Natural killer cell (primary cell): ENCODE measurements at regions not wholly inside any gene's neighbourhood (a gene's known extent, or its start where the extent isn't known, plus 50 kb on each side); places are given as distances from the start of the nearest gene placed in this dataset.

Experiments
- ATAC-seq, 3 donors: fragments of 150-1000 bp in 2 of 3; fragments of 200-7000 bp in 1 of 3; cut with Tn5 transposase; 1 replicate in 1 of 3; 2 replicates in 2 of 3; pipeline ENCODE4 v1.10.0; 2021; ENCODE audit warnings: mild to moderate bottlenecking in 2 of 3, moderate library complexity in 2 of 3
- DNase-seq, 2 donors: peaks; one replicate each; pipeline versions ENCODE4 v3.0.0 to v3.0.0-alpha.2; 2013 to 2021; ENCODE audit warnings: mixed read lengths in 1 of 2
- H3K27ac ChIP-seq: one replicate; pipeline ENCODE4 v1.5.1; 2013; ENCODE audit warnings: mild to moderate bottlenecking, low read length
- H3K27me3 ChIP-seq: one replicate; pipeline ENCODE4 v1.6.1; 2013; ENCODE audit warnings: low read length; ENCODE audit not compliant: control insufficient read depth, insufficient read depth
- H3K36me3 ChIP-seq: one replicate; pipeline ENCODE4 v1.6.1; 2013; ENCODE audit warnings: low read length; ENCODE audit not compliant: control insufficient read depth, insufficient read depth
- H3K4me1 ChIP-seq: one replicate; pipeline ENCODE4 v1.6.1; 2013; ENCODE audit warnings: low read length; ENCODE audit not compliant: control insufficient read depth, insufficient read depth
- H3K4me3 ChIP-seq: one replicate; pipeline ENCODE4 v1.5.1; 2013; ENCODE audit warnings: low read length
- H3K9me3 ChIP-seq: one replicate; pipeline ENCODE4 v1.6.1; 2013; ENCODE audit warnings: low read length; ENCODE audit not compliant: control insufficient read depth, insufficient read depth
- H3K27ac Mint-ChIP-seq, 2 donors: one replicate each; pipeline ENCODE4 v1.8.0; 2022; ENCODE audit warnings: mild to moderate bottlenecking in 2 of 2, mixed read lengths in 2 of 2, moderate library complexity in 1 of 2
- H3K27me3 Mint-ChIP-seq, 2 donors: one replicate each; pipeline ENCODE4 v1.8.0; 2022; ENCODE audit warnings: low read depth in 2 of 2, mixed read lengths in 2 of 2
- H3K36me3 Mint-ChIP-seq: one replicate; pipeline ENCODE4 v1.8.0; 2022; ENCODE audit warnings: mixed read lengths
- H3K4me1 Mint-ChIP-seq, 2 donors: one replicate each; pipeline ENCODE4 v1.8.0; 2022; ENCODE audit warnings: mixed read lengths in 2 of 2
- H3K4me3 Mint-ChIP-seq: one replicate; pipeline ENCODE4 v1.8.0; 2022; ENCODE audit warnings: mild to moderate bottlenecking, moderate library complexity, mixed read lengths
- H3K9me3 Mint-ChIP-seq, 2 donors: one replicate each; pipeline ENCODE4 v1.8.0; 2022; ENCODE audit warnings: mixed read lengths in 2 of 2
- WGBS: methylation state at CpG from one replicate; pipeline ENCODE4 v1.1.7; 2013; ENCODE audit warnings: missing lambda C conversion rate; ENCODE audit not compliant: insufficient coverage; 5-methylcytosine and 5-hydroxymethylcytosine counted together
- intact Hi-C: fragments of 100-400 bp; cut with micrococcal nuclease; formaldehyde crosslinking; loops from one replicate; pipeline ENCODE4 v1.14.2; 2022
- TF ChIP-seq, protein P1 (sequence below): fragments of 200-600 bp; IDR thresholded peaks from one replicate; pipeline ENCODE4 v1.8.0; 2022; ENCODE audit warnings: antibody characterized with exemption

DNA sequence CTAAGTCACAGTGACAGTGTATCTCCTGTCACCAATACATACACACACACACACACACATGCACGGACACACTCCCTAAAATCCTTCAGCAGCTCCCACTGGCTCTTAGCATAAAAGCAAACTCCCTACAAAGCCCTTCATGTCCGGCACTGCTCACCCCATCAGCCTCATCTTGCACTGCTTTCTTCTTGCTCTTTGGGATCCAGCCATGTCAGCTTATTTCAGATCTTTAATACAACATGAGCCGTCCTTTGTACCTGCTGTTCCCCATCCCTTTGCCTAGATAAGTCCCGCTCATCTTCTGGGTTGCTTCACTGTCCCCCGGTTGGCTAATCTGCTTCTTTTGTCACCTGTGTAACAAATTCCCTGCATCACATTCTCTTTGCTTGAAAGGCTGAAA, 82.1 kb upstream of the VAV3 start:
- H3K27me3 ChIP-seq, result no peaks in the 10 kb centered on the region
- H3K4me1 Mint-ChIP-seq, result peaks cover 30 to 34% of the 10 kb centered on the region in 2 donors
- TF ChIP-seq, protein P1, sequence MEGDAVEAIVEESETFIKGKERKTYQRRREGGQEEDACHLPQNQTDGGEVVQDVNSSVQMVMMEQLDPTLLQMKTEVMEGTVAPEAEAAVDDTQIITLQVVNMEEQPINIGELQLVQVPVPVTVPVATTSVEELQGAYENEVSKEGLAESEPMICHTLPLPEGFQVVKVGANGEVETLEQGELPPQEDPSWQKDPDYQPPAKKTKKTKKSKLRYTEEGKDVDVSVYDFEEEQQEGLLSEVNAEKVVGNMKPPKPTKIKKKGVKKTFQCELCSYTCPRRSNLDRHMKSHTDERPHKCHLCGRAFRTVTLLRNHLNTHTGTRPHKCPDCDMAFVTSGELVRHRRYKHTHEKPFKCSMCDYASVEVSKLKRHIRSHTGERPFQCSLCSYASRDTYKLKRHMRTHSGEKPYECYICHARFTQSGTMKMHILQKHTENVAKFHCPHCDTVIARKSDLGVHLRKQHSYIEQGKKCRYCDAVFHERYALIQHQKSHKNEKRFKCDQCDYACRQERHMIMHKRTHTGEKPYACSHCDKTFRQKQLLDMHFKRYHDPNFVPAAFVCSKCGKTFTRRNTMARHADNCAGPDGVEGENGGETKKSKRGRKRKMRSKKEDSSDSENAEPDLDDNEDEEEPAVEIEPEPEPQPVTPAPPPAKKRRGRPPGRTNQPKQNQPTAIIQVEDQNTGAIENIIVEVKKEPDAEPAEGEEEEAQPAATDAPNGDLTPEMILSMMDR, result no peak
- peaks cover 40% of the 10 kb centered on the region for H3K4me1 ChIP-seq
- no peaks in the 10 kb centered on the region for H3K36me3 Mint-ChIP-seq
- WGBS, result 87% methylated on average over 5 of the region's 5 CpGs
- H3K9me3 Mint-ChIP-seq, result peaks cover 0 to 5% of the 10 kb centered on the region in 2 donors
- no peak overlapping the region for H3K27ac Mint-ChIP-seq
- DNase-seq, result no peak
- no peak for ATAC-seq
- H3K27ac ChIP-seq, result no peak overlapping the region
- H3K27me3 Mint-ChIP-seq, result no peaks in the 10 kb centered on the region
- intact Hi-C loops, result loop anchor here (5.0 to 10.0 kb wide), 2 partner anchors 35 to 78 kb away; no protein-coding TSS in a partner anchor
- H3K36me3 ChIP-seq, result no peaks in the 10 kb centered on the region
- no peak overlapping the region for H3K4me3 Mint-ChIP-seq
- H3K9me3 ChIP-seq, result no peaks in the 10 kb centered on the region
- no peak overlapping the region for H3K4me3 ChIP-seq

DNA sequence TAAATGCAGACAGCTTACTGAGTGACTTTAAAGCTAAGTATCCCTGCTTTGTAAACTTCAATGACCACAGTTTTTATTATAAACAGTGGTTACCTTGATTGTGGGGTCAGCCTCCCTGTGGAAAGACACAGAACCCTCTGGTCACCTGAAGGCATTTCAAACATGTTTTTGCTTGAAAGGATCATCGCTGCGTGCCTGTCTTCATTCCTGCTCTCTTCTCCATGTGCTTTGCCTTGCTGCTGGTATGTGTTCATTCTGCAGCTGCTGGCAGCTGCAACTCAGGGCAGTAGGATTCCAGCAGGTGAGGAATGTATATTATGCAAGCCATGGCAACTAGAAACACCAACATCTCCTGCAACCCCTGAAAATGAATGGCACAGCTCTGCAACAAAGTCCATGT, 81.0 kb upstream of the VAV3 start:
- no peaks in the 10 kb centered on the region for H3K27me3 Mint-ChIP-seq
- TF ChIP-seq, protein P1, result no peak
- peaks cover 44% of the 10 kb centered on the region for H3K4me1 ChIP-seq
- H3K27ac ChIP-seq, result no peak overlapping the region
- H3K4me3 Mint-ChIP-seq, result no peak overlapping the region
- H3K36me3 ChIP-seq, result no peaks in the 10 kb centered on the region
- no peak overlapping the region for H3K4me3 ChIP-seq
- intact Hi-C loops, result loop anchor here (5.0 to 10.0 kb wide), 2 partner anchors 36 to 79 kb away; no protein-coding TSS in a partner anchor
- no peaks in the 10 kb centered on the region for H3K36me3 Mint-ChIP-seq
- WGBS, result 98% methylated on average over 2 of the region's 2 CpGs
- DNase-seq, result no peak
- no peaks in the 10 kb centered on the region for H3K27me3 ChIP-seq
- H3K9me3 Mint-ChIP-seq, result peaks cover 0 to 5% of the 10 kb centered on the region in 2 donors
- no peak overlapping the region for H3K27ac Mint-ChIP-seq
- no peak for ATAC-seq
- H3K9me3 ChIP-seq, result no peaks in the 10 kb centered on the region
- peaks cover 41 to 42% of the 10 kb centered on the region in 2 donors for H3K4me1 Mint-ChIP-seq

DNA sequence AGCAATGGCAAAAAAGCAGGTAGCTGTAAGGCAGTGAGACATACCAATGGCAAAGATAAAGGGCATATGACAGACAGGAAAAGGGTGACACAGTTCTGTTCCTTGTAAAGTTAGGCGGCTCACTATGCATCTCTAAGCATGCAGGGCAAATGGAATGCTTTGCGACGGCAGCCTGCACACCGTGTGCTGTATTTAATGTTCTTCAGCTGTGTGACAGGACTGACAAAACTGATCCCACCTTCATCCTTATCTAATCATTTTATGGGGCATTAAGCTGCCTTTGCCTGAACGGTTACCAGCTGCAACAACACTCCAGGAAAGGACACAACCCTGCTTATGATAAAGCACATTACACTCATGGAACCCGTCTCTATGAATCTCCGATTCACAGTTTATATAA, 80.5 kb upstream of the VAV3 start:
- Mint-ChIP-seq H3K36me3 (no peaks in the 10 kb centered on the region), H3K9me3 (peaks cover 0 to 5% of the 10 kb centered on the region in 2 donors), H3K27me3 (no peaks in the 10 kb centered on the region), H3K4me3 (no peak overlapping the region), H3K4me1 (peaks cover 46 to 47% of the 10 kb centered on the region in 2 donors), H3K27ac (peak overlapping the region in 1 of 2 donors; percentile 76)
- intact Hi-C loops, result loop anchor here (5.0 to 10.0 kb wide), 2 partner anchors 37 to 79 kb away; no protein-coding TSS in a partner anchor
- TF ChIP-seq, protein P1, result no peak
- Histone ChIP-seq H3K27me3 (no peaks in the 10 kb centered on the region), H3K27ac (no peak overlapping the region), H3K4me1 (peaks cover 40% of the 10 kb centered on the region), H3K4me3 (no peak overlapping the region), H3K36me3 (no peaks in the 10 kb centered on the region), H3K9me3 (no peaks in the 10 kb centered on the region)
- ATAC-seq (no peak), DNase-seq (peak in 1 of 2 donors; percentile 10)
- 86% methylated on average over 7 of the region's 7 CpGs for WGBS

DNA sequence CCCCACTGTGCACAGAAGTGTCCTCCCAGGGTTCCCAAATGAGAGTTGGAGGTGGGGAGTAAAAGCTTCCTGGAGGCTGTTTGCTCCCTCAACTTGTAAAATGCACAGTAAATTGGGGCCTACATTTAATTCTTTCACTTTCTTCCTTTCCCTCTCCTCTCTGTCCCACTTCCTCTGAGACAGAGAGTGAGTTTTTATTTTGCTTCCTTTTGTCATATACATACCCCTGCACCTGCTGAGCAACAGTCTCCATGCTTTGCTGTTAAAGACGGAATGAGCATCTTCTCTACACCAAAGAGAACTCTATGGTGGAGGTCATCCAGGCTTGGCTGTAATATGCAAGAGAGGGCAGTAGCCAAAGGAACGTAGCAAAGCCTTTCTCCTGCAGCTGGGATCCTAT, 79.3 kb upstream of the VAV3 start:
- TF ChIP-seq, protein P1, result no peak
- H3K36me3 Mint-ChIP-seq, result no peaks in the 10 kb centered on the region
- no peak overlapping the region for H3K4me3 Mint-ChIP-seq

More for the DNA sequence above, 79.3 kb upstream of the VAV3 start:
- Mint-ChIP-seq H3K27me3 (no peaks in the 10 kb centered on the region), H3K4me1 (peaks cover 49 to 56% of the 10 kb centered on the region in 2 donors), H3K9me3 (peaks cover 0 to 5% of the 10 kb centered on the region in 2 donors), H3K27ac (peak overlapping the region; percentile 76 to 86)
- Histone ChIP-seq H3K9me3 (no peaks in the 10 kb centered on the region), H3K27me3 (no peaks in the 10 kb centered on the region), H3K4me1 (peaks cover 30% of the 10 kb centered on the region), H3K4me3 (no peak overlapping the region), H3K27ac (no peak overlapping the region), H3K36me3 (no peaks in the 10 kb centered on the region)
- DNase-seq (no peak), ATAC-seq (no peak)
- WGBS, result 68% methylated on average over 2 of the region's 2 CpGs
- intact Hi-C loops, result loop anchor here (10.0 kb wide), 1 partner anchor 80 kb away; no protein-coding TSS in a partner anchor
